Left hindlimb (tissue), 1 donor: ENCODE measurements at regions not wholly inside any gene's neighbourhood (a gene's known extent, or its start where the extent isn't known, plus 50 kb on each side); places are given as distances from the start of the nearest gene placed in this dataset.

ENCODE experiments used
- DNase-seq: peaks from one replicate; pipeline ENCODE4 v3.0.0-alpha.2; 2018

GRCh38 chr14:98366429-98366828 lies 905.6 kb downstream of the BCL11B start:
- no peak for DNase-seq

GRCh38 chr14:98368221-98368620 lies 903.8 kb downstream of the BCL11B start:
- DNase-seq = no peak

- DNase-seq = no peak
Observed at GRCh38 chr14:98368916-98369315, 903.1 kb downstream of the BCL11B start.

GRCh38 chr14:98369344-98369743 lies 902.7 kb downstream of the BCL11B start:
- DNase-seq = no peak

- DNase-seq = no peak
Observed at GRCh38 chr14:98370352-98370751, 901.6 kb downstream of the BCL11B start.

GRCh38 chr14:98371141-98371540 lies 900.9 kb downstream of the BCL11B start:
- DNase-seq = no peak

GRCh38 chr14:98374136-98374535 lies 897.9 kb downstream of the BCL11B start:
- DNase-seq = no peak

GRCh38 chr14:98375566-98375965 lies 896.4 kb downstream of the BCL11B start:
- DNase-seq = no peak

GRCh38 chr14:98379830-98380229 lies 892.2 kb downstream of the BCL11B start:
- no peak for DNase-seq

- no peak for DNase-seq
Observed at GRCh38 chr14:98382662-98383061, 889.3 kb downstream of the BCL11B start.

- no peak for DNase-seq
Observed at GRCh38 chr14:98385851-98386250, 886.1 kb downstream of the BCL11B start.

GRCh38 chr14:98391061-98391460 lies 880.9 kb downstream of the BCL11B start:
- no peak for DNase-seq

- DNase-seq = no peak
Observed at GRCh38 chr14:98393527-98393926, 878.5 kb downstream of the BCL11B start.

GRCh38 chr14:98404811-98405210 lies 867.2 kb downstream of the BCL11B start:
- no peak for DNase-seq

GRCh38 chr14:98408024-98408555 lies 863.9 kb downstream of the BCL11B start:
- no peak for DNase-seq

- no peak for DNase-seq
Observed at GRCh38 chr14:98408713-98409112, 863.3 kb downstream of the BCL11B start.

GRCh38 chr14:98411154-98411553 lies 860.8 kb downstream of the BCL11B start:
- DNase-seq = no peak

- DNase-seq = no peak
Observed at GRCh38 chr14:98412431-98412830, 859.6 kb downstream of the BCL11B start.

- DNase-seq = no peak
Observed at GRCh38 chr14:98415766-98416165, 856.2 kb downstream of the BCL11B start.

- DNase-seq = no peak
Observed at GRCh38 chr14:98417001-98417400, 855.0 kb downstream of the BCL11B start.

- DNase-seq = no peak
Observed at GRCh38 chr14:98428483-98428994, 843.5 kb downstream of the BCL11B start.

GRCh38 chr14:98433436-98433835 lies 838.6 kb downstream of the BCL11B start:
- no peak for DNase-seq

- no peak for DNase-seq
Observed at GRCh38 chr14:98437113-98437512, 834.9 kb downstream of the BCL11B start.

- no peak for DNase-seq
Observed at GRCh38 chr14:98444077-98444476, 827.9 kb downstream of the BCL11B start.

GRCh38 chr14:98445718-98446117 lies 826.3 kb downstream of the BCL11B start:
- DNase-seq = no peak
